ENCODE measurements at regions not wholly inside any gene's neighbourhood (a gene's known extent, or its start where the extent isn't known, plus 50 kb on each side); places are given as distances from the start of the nearest gene placed in this dataset.

- H3K27me3 Mint-ChIP-seq: peaks cover 6% of the 10 kb centered on the region
- no peak overlapping the region for H3K27ac Mint-ChIP-seq
- no peak for DNase-seq
- no peaks in the 10 kb centered on the region for H3K4me1 Mint-ChIP-seq
- no peak overlapping the region for H3K4me3 Mint-ChIP-seq
- H3K36me3 Mint-ChIP-seq: no peaks in the 10 kb centered on the region
- H3K9me3 Mint-ChIP-seq: peaks cover 2% of the 10 kb centered on the region
Observed at GRCh38 chr16:9371713-9372448, 280.4 kb downstream of the HAPSTR1 start.

DNA sequence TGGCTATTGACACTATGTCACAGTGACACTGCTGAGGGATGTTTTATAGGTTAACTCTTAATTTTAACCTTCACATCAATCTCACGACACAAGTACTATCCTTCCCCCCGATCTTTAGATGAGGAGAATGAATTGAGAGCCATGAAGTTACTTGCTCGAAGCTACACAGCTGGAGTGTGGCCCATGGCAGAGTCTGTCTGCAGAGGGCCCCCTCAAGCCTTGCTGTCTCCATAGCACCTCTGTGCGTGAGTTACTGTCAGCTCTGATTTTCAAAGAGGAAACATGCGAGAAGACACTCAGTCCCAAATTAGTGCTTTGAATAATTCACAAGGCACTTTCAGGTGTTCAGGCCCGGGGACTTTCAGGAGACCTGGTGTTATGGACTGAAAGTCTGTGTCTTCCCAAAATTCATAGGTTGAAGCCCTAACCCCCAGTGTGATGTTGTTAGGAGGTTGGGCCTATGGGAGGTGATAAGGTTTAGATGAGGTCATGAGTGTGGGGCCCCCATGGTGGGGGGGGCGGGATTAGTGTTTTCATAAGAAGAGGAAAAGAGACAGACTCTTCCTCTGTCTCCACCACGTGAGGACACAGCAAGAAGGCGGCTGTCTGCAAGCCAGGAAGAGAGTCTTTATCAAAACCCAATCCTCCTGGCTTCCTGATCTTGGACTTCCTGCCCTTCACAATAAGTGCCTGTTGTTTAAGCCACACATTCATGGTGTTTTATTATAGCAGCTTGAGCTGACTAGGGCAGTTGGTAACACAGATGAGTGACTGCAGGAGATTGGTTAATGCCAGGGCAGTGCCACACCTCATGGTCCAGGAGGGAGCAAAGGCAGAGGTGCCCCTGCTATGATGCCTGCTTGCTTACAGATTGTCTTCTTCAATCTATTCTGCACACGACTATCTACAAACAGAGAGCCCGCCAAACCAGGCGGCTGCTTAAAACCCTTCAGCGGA is 281.8 kb downstream of the HAPSTR1 start:
- Mint-ChIP-seq H3K27ac (no peak overlapping the region), H3K27me3 (peaks cover 6% of the 10 kb centered on the region), H3K4me1 (no peaks in the 10 kb centered on the region), H3K4me3 (no peak overlapping the region), H3K36me3 (no peaks in the 10 kb centered on the region), H3K9me3 (peaks cover 2% of the 10 kb centered on the region)
- no peak for DNase-seq

GRCh38 chr16:9374061-9374460 is 282.6 kb downstream of the HAPSTR1 start:
- Mint-ChIP-seq H3K9me3 (no peaks in the 10 kb centered on the region), H3K4me1 (no peaks in the 10 kb centered on the region), H3K36me3 (no peaks in the 10 kb centered on the region), H3K27me3 (peaks cover 12% of the 10 kb centered on the region), H3K27ac (no peak overlapping the region), H3K4me3 (no peak overlapping the region)
- DNase-seq: no peak

DNA sequence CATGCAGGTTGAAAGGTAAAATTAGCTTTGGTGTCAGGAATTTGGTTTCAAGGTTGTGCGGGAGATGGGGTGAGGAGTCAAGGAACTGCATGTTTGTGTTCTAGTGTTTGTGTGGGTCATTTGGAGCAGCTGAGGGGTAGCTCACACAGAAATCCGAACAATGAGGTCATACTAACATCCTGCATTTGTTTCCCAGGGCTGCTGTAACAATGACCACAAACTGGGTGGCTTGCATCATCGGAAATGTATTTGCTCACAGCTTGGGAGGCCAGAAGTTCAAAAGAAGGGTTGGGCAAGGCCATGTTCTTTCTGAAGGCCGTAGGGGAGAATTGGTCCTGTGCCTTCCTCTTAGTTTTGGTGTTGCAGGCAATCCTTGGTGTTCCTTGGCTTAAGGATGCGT is 287.4 kb downstream of the HAPSTR1 start:
- Mint-ChIP-seq H3K9me3 (peaks cover 2% of the 10 kb centered on the region), H3K4me3 (no peak overlapping the region), H3K27ac (no peak overlapping the region), H3K27me3 (peaks cover 15% of the 10 kb centered on the region), H3K36me3 (no peaks in the 10 kb centered on the region), H3K4me1 (no peaks in the 10 kb centered on the region)
- DNase-seq: no peak

- Mint-ChIP-seq H3K4me3 (no peak overlapping the region), H3K27me3 (peaks cover 9% of the 10 kb centered on the region), H3K9me3 (peaks cover 2% of the 10 kb centered on the region), H3K4me1 (no peaks in the 10 kb centered on the region), H3K36me3 (no peaks in the 10 kb centered on the region), H3K27ac (no peak overlapping the region)
- DNase-seq: no peak
Observed at GRCh38 chr16:9380221-9380620, 288.8 kb downstream of the HAPSTR1 start.

- no peak for DNase-seq
- H3K36me3 Mint-ChIP-seq: no peaks in the 10 kb centered on the region
- H3K27me3 Mint-ChIP-seq: peaks cover 9% of the 10 kb centered on the region
- H3K4me1 Mint-ChIP-seq: no peaks in the 10 kb centered on the region
- H3K27ac Mint-ChIP-seq: no peak overlapping the region
- no peak overlapping the region for H3K4me3 Mint-ChIP-seq
- peaks cover 2% of the 10 kb centered on the region for H3K9me3 Mint-ChIP-seq
Observed at GRCh38 chr16:9381399-9381798, 290.0 kb downstream of the HAPSTR1 start.

DNA sequence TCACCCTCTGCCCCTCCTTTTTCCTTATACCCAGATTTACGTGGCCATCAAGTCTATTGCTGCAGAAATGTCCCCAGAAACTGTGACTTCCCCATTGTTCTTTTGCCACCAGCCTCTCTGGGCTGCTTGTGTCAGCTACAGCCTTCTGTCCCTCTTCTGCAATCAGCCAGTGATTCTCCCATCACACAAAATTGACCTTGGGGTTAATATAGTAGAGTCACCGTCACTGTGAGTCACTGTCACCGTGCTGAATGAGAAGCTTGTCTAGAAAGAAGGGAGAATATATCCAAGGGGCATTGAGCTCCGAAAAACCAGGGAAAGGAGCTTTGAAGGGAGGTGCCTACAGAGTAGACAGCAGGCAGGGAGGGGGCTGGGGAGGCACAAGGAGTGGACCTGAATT is 290.5 kb downstream of the HAPSTR1 start:
- Mint-ChIP-seq H3K27ac (no peak overlapping the region), H3K36me3 (no peaks in the 10 kb centered on the region), H3K27me3 (peaks cover 9% of the 10 kb centered on the region), H3K4me1 (no peaks in the 10 kb centered on the region), H3K4me3 (no peak overlapping the region), H3K9me3 (peaks cover 2% of the 10 kb centered on the region)
- DNase-seq: no peak

DNA sequence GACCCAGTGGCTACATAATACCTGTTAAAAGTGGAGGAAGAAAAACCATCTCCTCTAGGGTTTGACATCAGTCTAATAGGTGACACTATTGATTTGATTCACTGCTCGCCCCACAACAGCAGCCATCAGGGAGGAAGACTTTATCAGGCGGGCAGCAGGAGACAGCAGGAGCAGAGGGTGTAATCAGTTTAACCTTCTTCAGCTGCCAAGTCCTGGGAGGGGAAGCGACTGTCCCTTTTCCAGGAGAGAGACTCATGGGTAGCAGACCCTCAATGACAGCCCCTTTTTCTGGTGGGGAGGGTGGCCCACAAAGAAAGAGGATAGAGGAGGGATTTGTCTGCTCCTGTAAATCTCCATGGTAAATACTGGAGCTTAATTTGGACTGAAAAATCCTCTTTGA is 291.8 kb downstream of the HAPSTR1 start:
- Mint-ChIP-seq H3K27me3 (peaks cover 9% of the 10 kb centered on the region), H3K4me3 (no peak overlapping the region), H3K9me3 (peaks cover 8% of the 10 kb centered on the region), H3K27ac (no peak overlapping the region), H3K36me3 (no peaks in the 10 kb centered on the region), H3K4me1 (no peaks in the 10 kb centered on the region)
- DNase-seq: no peak

DNA sequence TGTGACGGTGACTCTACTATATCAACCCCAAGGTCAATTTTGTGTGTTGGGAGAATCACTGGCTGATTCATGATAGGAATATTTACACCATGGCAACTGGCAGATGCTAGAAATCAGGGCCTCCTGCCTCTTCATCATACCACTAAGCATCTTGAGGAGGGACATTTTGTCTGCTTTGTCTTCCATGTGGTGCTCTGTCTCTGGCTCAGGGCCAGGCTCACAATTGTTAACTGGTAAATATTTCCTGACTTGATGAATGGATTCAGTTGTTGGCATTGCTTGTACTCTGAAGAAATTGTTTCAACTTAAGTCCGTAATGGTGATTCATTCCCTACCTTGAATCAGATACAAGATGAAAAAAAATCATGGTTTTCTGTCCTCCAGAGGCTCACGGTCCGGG is 292.7 kb downstream of the HAPSTR1 start:
- Mint-ChIP-seq H3K9me3 (peaks cover 9% of the 10 kb centered on the region), H3K27ac (no peak overlapping the region), H3K4me3 (no peak overlapping the region), H3K36me3 (no peaks in the 10 kb centered on the region), H3K27me3 (peaks cover 3% of the 10 kb centered on the region), H3K4me1 (no peaks in the 10 kb centered on the region)
- no peak for DNase-seq

- Mint-ChIP-seq H3K27me3 (no peaks in the 10 kb centered on the region), H3K27ac (no peak overlapping the region), H3K9me3 (peaks cover 7% of the 10 kb centered on the region), H3K4me1 (no peaks in the 10 kb centered on the region), H3K36me3 (no peaks in the 10 kb centered on the region), H3K4me3 (no peak overlapping the region)
- DNase-seq: no peak
Observed at GRCh38 chr16:9389543-9390207, 298.2 kb downstream of the HAPSTR1 start.

- Mint-ChIP-seq H3K4me1 (no peaks in the 10 kb centered on the region), H3K9me3 (peaks cover 5% of the 10 kb centered on the region), H3K27me3 (no peaks in the 10 kb centered on the region), H3K27ac (no peak overlapping the region), H3K4me3 (no peak overlapping the region), H3K36me3 (no peaks in the 10 kb centered on the region)
- no peak for DNase-seq
Observed at GRCh38 chr16:9392956-9393355, 301.5 kb downstream of the HAPSTR1 start.

DNA sequence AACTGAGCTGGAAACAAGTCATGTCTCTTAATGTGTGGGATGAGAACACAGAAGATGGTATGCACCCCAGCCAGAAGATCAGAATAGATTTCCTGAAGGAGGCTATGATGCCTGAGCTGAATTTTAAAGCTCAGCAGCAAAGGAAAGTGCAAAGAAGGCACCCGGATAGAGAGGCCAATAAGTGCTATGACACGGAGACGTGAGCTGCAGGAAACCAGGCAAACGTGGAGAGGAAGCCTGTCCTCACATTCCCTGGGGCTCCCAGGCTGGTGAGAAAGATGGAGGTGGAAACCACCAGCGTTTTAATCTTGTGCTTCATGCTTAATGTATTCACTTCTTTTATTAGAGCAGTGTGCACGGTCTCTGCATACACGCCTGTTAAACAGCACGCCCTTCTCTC is 302.1 kb downstream of the HAPSTR1 start:
- Mint-ChIP-seq H3K27ac (no peak overlapping the region), H3K36me3 (no peaks in the 10 kb centered on the region), H3K4me1 (no peaks in the 10 kb centered on the region), H3K4me3 (no peak overlapping the region), H3K9me3 (peaks cover 3% of the 10 kb centered on the region), H3K27me3 (no peaks in the 10 kb centered on the region)
- DNase-seq: no peak

DNA sequence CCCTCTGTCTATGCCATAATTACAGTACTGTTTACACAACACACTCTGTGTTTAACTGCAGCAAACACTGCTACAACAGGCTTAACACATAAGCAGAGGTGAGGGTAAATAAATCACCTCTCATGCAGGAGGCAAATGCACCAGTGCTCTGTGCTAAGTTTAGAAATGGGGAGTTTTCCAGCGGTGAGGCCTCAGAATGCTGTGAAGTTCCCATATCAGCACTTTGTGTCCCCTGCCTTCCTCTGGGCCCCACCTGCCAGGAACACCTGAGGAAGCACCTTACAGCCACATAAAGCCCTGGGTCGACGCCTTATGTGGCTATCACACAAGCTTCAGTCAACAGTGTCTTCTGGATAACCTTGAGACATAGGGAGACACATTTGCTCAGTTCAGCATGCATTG is 304.5 kb downstream of the HAPSTR1 start:
- Mint-ChIP-seq H3K4me3 (no peak overlapping the region), H3K36me3 (no peaks in the 10 kb centered on the region), H3K27ac (no peak overlapping the region), H3K4me1 (no peaks in the 10 kb centered on the region), H3K27me3 (no peaks in the 10 kb centered on the region), H3K9me3 (peaks cover 1% of the 10 kb centered on the region)
- DNase-seq: no peak

- Mint-ChIP-seq H3K4me1 (no peaks in the 10 kb centered on the region), H3K36me3 (no peaks in the 10 kb centered on the region), H3K4me3 (no peak overlapping the region), H3K27me3 (no peaks in the 10 kb centered on the region), H3K27ac (no peak overlapping the region), H3K9me3 (peaks cover 1% of the 10 kb centered on the region)
- DNase-seq: no peak
Observed at GRCh38 chr16:9399573-9399972, 308.1 kb downstream of the HAPSTR1 start.

GRCh38 chr16:9401173-9401572 is 309.7 kb downstream of the HAPSTR1 start:
- H3K27ac Mint-ChIP-seq: no peak overlapping the region
- no peaks in the 10 kb centered on the region for H3K36me3 Mint-ChIP-seq
- DNase-seq: no peak
- no peak overlapping the region for H3K4me3 Mint-ChIP-seq
- no peaks in the 10 kb centered on the region for H3K27me3 Mint-ChIP-seq
- H3K9me3 Mint-ChIP-seq: peaks cover 1% of the 10 kb centered on the region
- no peaks in the 10 kb centered on the region for H3K4me1 Mint-ChIP-seq
